Hematopoietic multipotent progenitor cell treated with erythropoietin and hydrocortisone succinate and interleukin-3 and kit ligand, for 8 days (in vitro differentiated cells): ENCODE measurements at regions not wholly inside any gene's neighbourhood (a gene's known extent, or its start where the extent isn't known, plus 50 kb on each side); places are given as distances from the start of the nearest gene placed in this dataset.
"Not testable (repeated sequence)": the region's sequence is repeated elsewhere in the genome, so short reads cannot be mapped to it uniquely, and the experiment has no call there.

Experiments used
- DNase-seq: peaks from one replicate; pipeline ENCODE4 v3.0.0-alpha.2; 2015

GRCh38 chr9:71504636-71505035 is 263.7 kb downstream of the CEMIP2 start:
- DNase-seq: no peak

GRCh38 chr9:71498691-71499090 is 269.6 kb downstream of the CEMIP2 start:
- DNase-seq: no peak

GRCh38 chr9:71490810-71491209 is 277.5 kb downstream of the CEMIP2 start:
- peak; percentile 2 for DNase-seq

GRCh38 chr9:71487061-71487460 is 281.3 kb downstream of the CEMIP2 start:
- DNase-seq: no peak

GRCh38 chr9:71485326-71485725 is 283.0 kb downstream of the CEMIP2 start:
- no peak for DNase-seq

GRCh38 chr9:71483436-71483835 is 284.9 kb downstream of the CEMIP2 start:
- DNase-seq: no peak

GRCh38 chr9:71479621-71480020 is 288.7 kb downstream of the CEMIP2 start:
- DNase-seq: no peak

GRCh38 chr9:71472400-71472799 is 295.9 kb downstream of the CEMIP2 start:
- DNase-seq: no peak

- no peak for DNase-seq
Observed at GRCh38 chr9:71465392-71465791, 302.9 kb downstream of the CEMIP2 start.

GRCh38 chr9:71459082-71459481 is 309.2 kb downstream of the CEMIP2 start:
- no peak for DNase-seq

- peak; percentile 54 for DNase-seq
Observed at GRCh38 chr9:71446473-71447411, 321.6 kb downstream of the CEMIP2 start.

- no peak for DNase-seq
Observed at GRCh38 chr9:71446106-71446472, 322.2 kb downstream of the CEMIP2 start.

- DNase-seq: no peak
Observed at GRCh38 chr9:71442937-71443336, 321.5 kb upstream of the TRPM3 start.

GRCh38 chr9:71441266-71441665 is 319.8 kb upstream of the TRPM3 start:
- no peak for DNase-seq

- DNase-seq: no peak
Observed at GRCh38 chr9:71431931-71432330, 310.5 kb upstream of the TRPM3 start.

GRCh38 chr9:71407341-71407740 is 285.9 kb upstream of the TRPM3 start:
- not testable (repeated sequence) for DNase-seq

GRCh38 chr9:71403106-71403505 is 281.7 kb upstream of the TRPM3 start:
- no peak for DNase-seq

- no peak for DNase-seq
Observed at GRCh38 chr9:71393005-71393404, 271.6 kb upstream of the TRPM3 start.

GRCh38 chr9:71384343-71384742 is 262.9 kb upstream of the TRPM3 start:
- DNase-seq: no peak

- DNase-seq: no peak
Observed at GRCh38 chr9:71383308-71383940, 262.0 kb upstream of the TRPM3 start.

- no peak for DNase-seq
Observed at GRCh38 chr9:71368157-71368556, 246.7 kb upstream of the TRPM3 start.

GRCh38 chr9:71364186-71364955 is 242.9 kb upstream of the TRPM3 start:
- DNase-seq: no peak

- no peak for DNase-seq
Observed at GRCh38 chr9:71363286-71363961, 242.0 kb upstream of the TRPM3 start.
